ENCODE measurements at regions not wholly inside any gene's neighbourhood (a gene's known extent, or its start where the extent isn't known, plus 50 kb on each side); places are given as distances from the start of the nearest gene placed in this dataset.

GRCh38 chr1:5297180-5297885, 642.9 kb downstream of the AJAP1 start:
- H3K36me3 ChIP-seq = no peaks in the 10 kb centered on the region
- TF ChIP-seq CTCF (IDR thresholded peaks at IDR 0.05) (no peak), EP300 (IDR thresholded peaks at IDR 0.05; ENCODE audit: low read depth) (no peak), POLR2AphosphoS5 (IDR thresholded peaks at IDR 0.05) (no peak), POLR2A (IDR thresholded peaks at IDR 0.05) (no peak)
- H3K4me1 ChIP-seq = no peaks in the 10 kb centered on the region
- no peaks in the 10 kb centered on the region for H3K27me3 ChIP-seq
- WGBS, 2 donors (ENCODE audit: low coverage in 1 of 2) = 61% methylated on average over 9 of the region's 9 CpGs; no CpG with 5 or more reads in 1 of the 2 donors
- H3K27ac ChIP-seq = no peak overlapping the region
- in situ Hi-C loops (cut with MboI; ENCODE audit: low pct_ligation_motif_present in 1 of 4, low pct_unique_long_range_greater_than_20kb in 1 of 4, low sequenced_read_pairs in 3 of 4) = no loop called here
- intact Hi-C loops (cut with DNase I; ENCODE audit: low total_unique reads) = no loop called here
- no peak for DNase-seq
- H3K4me3 ChIP-seq = no peak overlapping the region
- H3K9me3 ChIP-seq = no peaks in the 10 kb centered on the region

- in situ Hi-C loops (cut with MboI; ENCODE audit: low pct_ligation_motif_present in 1 of 4, low pct_unique_long_range_greater_than_20kb in 1 of 4, low sequenced_read_pairs in 3 of 4) = no loop called here
- no peak for DNase-seq
- Histone ChIP-seq H3K9me3 (no peaks in the 10 kb centered on the region), H3K4me1 (no peaks in the 10 kb centered on the region), H3K27ac (no peak overlapping the region), H3K4me3 (no peak overlapping the region), H3K27me3 (no peaks in the 10 kb centered on the region), H3K36me3 (no peaks in the 10 kb centered on the region)
- intact Hi-C loops (cut with DNase I; ENCODE audit: low total_unique reads) = no loop called here
- 59% methylated on average over 18 of the region's 18 CpGs; no CpG with 5 or more reads in 1 of the 2 donors for WGBS, 2 donors (ENCODE audit: low coverage in 1 of 2)
- no peak for TF ChIP-seq POLR2A (IDR thresholded peaks at IDR 0.05)
These were observed 642.3 kb downstream of the AJAP1 start for GRCh38 chr1:5296557-5297179.

- Histone ChIP-seq H3K36me3 (no peaks in the 10 kb centered on the region), H3K4me1 (no peaks in the 10 kb centered on the region), H3K9me3 (no peaks in the 10 kb centered on the region), H3K27me3 (no peaks in the 10 kb centered on the region), H3K27ac (no peak overlapping the region), H3K4me3 (no peak overlapping the region)
- 80% methylated on average over 1 to 12 of the region's 12 CpGs for WGBS, 2 donors (ENCODE audit: low coverage in 1 of 2)
- no peak for DNase-seq
- in situ Hi-C loops (cut with MboI; ENCODE audit: low pct_ligation_motif_present in 1 of 4, low pct_unique_long_range_greater_than_20kb in 1 of 4, low sequenced_read_pairs in 3 of 4) (no loop called here), intact Hi-C loops (cut with DNase I; ENCODE audit: low total_unique reads) (no loop called here)
- no peak for TF ChIP-seq CTCF (IDR thresholded peaks at IDR 0.05)
- TF ChIP-seq POLR2A (IDR thresholded peaks at IDR 0.05) = no peak
- TF ChIP-seq EP300 (IDR thresholded peaks at IDR 0.05; ENCODE audit: low read depth) = no peak
- TF ChIP-seq POLR2AphosphoS5 (IDR thresholded peaks at IDR 0.05) = no peak
These were observed 641.7 kb downstream of the AJAP1 start for GRCh38 chr1:5296095-5296494.

GRCh38 chr1:5291889-5292288, 637.5 kb downstream of the AJAP1 start:
- Histone ChIP-seq H3K27me3 (no peaks in the 10 kb centered on the region), H3K9me3 (no peaks in the 10 kb centered on the region), H3K4me1 (no peaks in the 10 kb centered on the region), H3K36me3 (no peaks in the 10 kb centered on the region), H3K4me3 (no peak overlapping the region), H3K27ac (no peak overlapping the region)
- in situ Hi-C loops (cut with MboI; ENCODE audit: low pct_ligation_motif_present in 1 of 4, low pct_unique_long_range_greater_than_20kb in 1 of 4, low sequenced_read_pairs in 3 of 4) = no loop called here
- TF ChIP-seq CTCF (IDR thresholded peaks at IDR 0.05) (no peak), POLR2A (IDR thresholded peaks at IDR 0.05) (no peak), EP300 (IDR thresholded peaks at IDR 0.05; ENCODE audit: low read depth) (no peak), POLR2AphosphoS5 (IDR thresholded peaks at IDR 0.05) (no peak)
- intact Hi-C loops (cut with DNase I; ENCODE audit: low total_unique reads) = no loop called here
- DNase-seq = no peak
- 69% methylated on average over 6 of the region's 6 CpGs; no CpG with 5 or more reads in 1 of the 2 donors for WGBS, 2 donors (ENCODE audit: low coverage in 1 of 2)
